CD4-positive, alpha-beta T cell treated with Interleukin-12 subunit alpha and Interleukin-12 subunit beta, for 1 hour (primary cell): ENCODE measurements at regions not wholly inside any gene's neighbourhood (a gene's known extent, or its start where the extent isn't known, plus 50 kb on each side); places are given as distances from the start of the nearest gene placed in this dataset.

Source experiments
- DNase-seq: peaks from one replicate; pipeline ENCODE4 v3.0.0-alpha.2; 2020

- DNase-seq = no peak
Observed at GRCh38 chr10:33391611-33392465, 57.4 kb upstream of the NRP1 start.

- no peak for DNase-seq
Observed at GRCh38 chr10:33390046-33390445, 55.6 kb upstream of the NRP1 start.

- DNase-seq = no peak
Observed at GRCh38 chr10:33388785-33389184, 54.3 kb upstream of the NRP1 start.

GRCh38 chr10:33388382-33388781, 53.9 kb upstream of the NRP1 start:
- no peak for DNase-seq

- no peak for DNase-seq
Observed at GRCh38 chr10:33387720-33388119, 53.3 kb upstream of the NRP1 start.

- no peak for DNase-seq
Observed at GRCh38 chr10:33386926-33387325, 52.5 kb upstream of the NRP1 start.

GRCh38 chr10:33385686-33386085, 51.2 kb upstream of the NRP1 start:
- no peak for DNase-seq

- DNase-seq = no peak
Observed at GRCh38 chr10:33385015-33385414, 50.5 kb upstream of the NRP1 start.
